SK-N-SH (cell line): ENCODE measurements at regions not wholly inside any gene's neighbourhood (a gene's known extent, or its start where the extent isn't known, plus 50 kb on each side); places are given as distances from the start of the nearest gene placed in this dataset.

ENCODE experiments used
- CTCF ChIA-PET: fragments of 300-600, 350-600 bp; formaldehyde crosslinking; extraction: SDS; loops from one replicate; lab custom pipeline; 2021; lab: Yijun Ruan, JAX
- POLR2A ChIA-PET: fragments of 350-600 bp; sonication (Branson Sonifier 250); formaldehyde crosslinking; extraction: SDS; loops from one replicate; lab custom pipeline; 2020; ENCODE audit warnings: antibody characterized with exemption, inconsistent platforms; lab: Yijun Ruan, JAX
- DNase-seq: peaks from one replicate; pipeline ENCODE4 v3.0.0; 2012
- H2AFZ ChIP-seq: fragments of 200-600 bp; sonication (generic); 2 replicates; pipeline ENCODE4 v1.8.1; 2016; ENCODE audit warnings: antibody characterized with exemption, mild to moderate bottlenecking, low read depth
- H3F3A ChIP-seq: fragments of 200-600 bp; sonication (generic); replicated peaks from 2 replicates; pipeline ENCODE3; 2016; ENCODE audit warnings: antibody characterized with exemption, mild to moderate bottlenecking; ENCODE audit not compliant: insufficient read depth
- H3K27ac ChIP-seq, 2 experiments: fragments of 200-500 bp in 1 of 2; fragments of 200-600 bp in 1 of 2; sonication (Bioruptor generic) in 1 of 2; sonication (generic), shearing (Covaris generic) in 1 of 2; 2 replicates each; pipeline versions ENCODE4 v1.5.1 to v1.6.1; 2014 to 2016; ENCODE audit warnings: low read depth in 2 of 2, inconsistent platforms in 1 of 2, low read length in 1 of 2, mild to moderate bottlenecking in 1 of 2, mixed read lengths in 1 of 2
- H3K27me3 ChIP-seq: fragments of 200-600 bp; sonication (generic), shearing (Covaris generic); 2 replicates; pipeline ENCODE4 v1.6.1; 2016; ENCODE audit warnings: mixed run types; ENCODE audit not compliant: insufficient read depth
- H3K36me3 ChIP-seq, 2 experiments: fragments of 200-500 bp in 1 of 2; fragments of 200-600 bp in 1 of 2; sonication (Bioruptor generic) in 1 of 2; sonication (generic) in 1 of 2; replicated peaks in 1 of 2; 2 replicates each; pipeline versions ENCODE3 to v1.5.1; 2014 to 2016; ENCODE audit warnings: low read length in 1 of 2, mild to moderate bottlenecking in 1 of 2; ENCODE audit not compliant: insufficient read depth in 2 of 2, control insufficient read depth in 1 of 2
- H3K4me1 ChIP-seq, 2 experiments: fragments of 200-500 bp in 1 of 2; fragments of 200-600 bp in 1 of 2; sonication (Bioruptor generic) in 1 of 2; sonication (generic), shearing (Covaris generic) in 1 of 2; 2 replicates each; pipeline versions ENCODE4 v1.5.1 to v1.6.1; 2014 to 2016; ENCODE audit warnings: low read depth in 1 of 2, low read length in 1 of 2, mixed run types in 1 of 2; ENCODE audit not compliant: insufficient read depth in 2 of 2, control insufficient read depth in 1 of 2
- H3K4me2 ChIP-seq: fragments of 200-600 bp; sonication (generic), shearing (Covaris generic); 2 replicates; pipeline ENCODE4 v1.6.1; 2017; ENCODE audit warnings: mixed run types
- H3K4me3 ChIP-seq, 2 experiments: fragments of 200-500 bp in 1 of 2; fragments of 200-600 bp in 1 of 2; sonication (Bioruptor generic) in 1 of 2; sonication (generic), shearing (Covaris generic) in 1 of 2; 2 replicates each; pipeline versions ENCODE4 v1.5.1 to v1.8.1; 2014 to 2016; ENCODE audit warnings: low read depth in 2 of 2, inconsistent platforms in 1 of 2, low read length in 1 of 2, mild to moderate bottlenecking in 1 of 2, mixed read lengths in 1 of 2, moderate library complexity in 1 of 2
- H3K79me2 ChIP-seq: fragments of 200-600 bp; sonication (generic); 2 replicates; pipeline ENCODE4 v1.8.1; 2017; ENCODE audit warnings: mild to moderate bottlenecking; ENCODE audit not compliant: insufficient read depth
- H3K9ac ChIP-seq: fragments of 200-600 bp; sonication (generic); 2 replicates; pipeline ENCODE4 v1.6.1; 2017; ENCODE audit warnings: mixed run types
- H3K9me2 ChIP-seq: fragments of 200-600 bp; sonication (generic); 2 replicates; pipeline ENCODE4 v1.6.1; 2017; ENCODE audit warnings: mixed run types
- H3K9me3 ChIP-seq: fragments of 200-600 bp; sonication (generic); 2 replicates; pipeline ENCODE4 v1.6.1; 2017; ENCODE audit warnings: mixed run types, mild to moderate bottlenecking, moderate library complexity
- H4K20me1 ChIP-seq: fragments of 200-600 bp; sonication (generic); 2 replicates; pipeline ENCODE4 v1.6.1; 2017; ENCODE audit warnings: mild to moderate bottlenecking, mixed run types; ENCODE audit not compliant: insufficient read depth
- CHD2 ChIP-seq: fragments of 150-350 bp; IDR thresholded peaks from 2 replicates; pipeline ENCODE4 v1.6.1; 2018; ENCODE audit warnings: low read length; ENCODE audit not compliant: partially characterized antibody
- ELF1 ChIP-seq: IDR thresholded peaks from 2 replicates; pipeline ENCODE4 v1.4.0; 2012
- EZH2phosphoT487 ChIP-seq: fragments of 200-600 bp; sonication (generic); IDR thresholded peaks from 2 replicates; pipeline ENCODE4 v1.6.1; 2017; ENCODE audit warnings: low read depth, mixed run types, mild to moderate bottlenecking, antibody characterized with exemption, moderate library complexity, borderline replicate concordance
- FOXM1 ChIP-seq: IDR thresholded peaks from 2 replicates; pipeline ENCODE4 v1.4.0; 2012; ENCODE audit warnings: low read depth, mild to moderate bottlenecking
- MEF2A ChIP-seq: IDR thresholded peaks from 2 replicates; pipeline ENCODE4 v1.4.0; 2012; ENCODE audit warnings: low read depth, borderline replicate concordance
- NRF1 ChIP-seq: IDR thresholded peaks from 2 replicates; pipeline ENCODE4 v1.6.1; 2012; ENCODE audit warnings: low read depth, mild to moderate bottlenecking, low read length
- RXRA ChIP-seq: IDR thresholded peaks from 2 replicates; pipeline ENCODE4 v1.4.0; 2012; ENCODE audit warnings: low read depth, mild to moderate bottlenecking, borderline replicate concordance
- SIN3A ChIP-seq: IDR thresholded peaks from 2 replicates; pipeline ENCODE4 v1.6.1; 2012; ENCODE audit warnings: low read depth, mild to moderate bottlenecking, low read length, moderate library complexity, borderline replicate concordance
- SMC3 ChIP-seq: IDR thresholded peaks from 2 replicates; pipeline ENCODE4 v1.6.1; 2012; ENCODE audit warnings: low read depth, low read length, improper control_type of control experiment
- TAF1 ChIP-seq: IDR thresholded peaks from 2 replicates; pipeline ENCODE4 v1.6.1; 2012; ENCODE audit warnings: low read depth, mild to moderate bottlenecking, low read length, moderate library complexity, borderline replicate concordance
- TCF12 ChIP-seq: IDR thresholded peaks from 2 replicates; pipeline ENCODE4 v1.4.0; 2012
- YY1 ChIP-seq: IDR thresholded peaks from 2 replicates; pipeline ENCODE4 v1.4.0; 2012; ENCODE audit warnings: low read depth, mild to moderate bottlenecking
- WGBS: methylation state at CpG from one replicate; pipeline ENCODE4 v1.1.6; 2017; ENCODE audit warnings: low lambda C conversion rate; 5-methylcytosine and 5-hydroxymethylcytosine counted together
- TF ChIP-seq, protein P1 (sequence below): fragments of 150-350 bp; IDR thresholded peaks from 2 replicates; pipeline ENCODE4 v1.6.1; 2016; ENCODE audit warnings: mild to moderate bottlenecking, low read depth, low read length
- TF ChIP-seq, protein P2 (sequence below): IDR thresholded peaks from 2 replicates; pipeline ENCODE4; 2012
- TF ChIP-seq, protein P3 (sequence below): IDR thresholded peaks from 2 replicates; pipeline ENCODE4 v1.6.1; 2012; ENCODE audit warnings: mild to moderate bottlenecking, low read depth, low read length, moderate library complexity
- TF ChIP-seq, protein P4 (sequence below): fragments of 150-350 bp; IDR thresholded peaks from 2 replicates; pipeline ENCODE4 v1.6.1; 2017; ENCODE audit warnings: antibody characterized with exemption, low read length, low read depth, borderline replicate concordance

DNA sequence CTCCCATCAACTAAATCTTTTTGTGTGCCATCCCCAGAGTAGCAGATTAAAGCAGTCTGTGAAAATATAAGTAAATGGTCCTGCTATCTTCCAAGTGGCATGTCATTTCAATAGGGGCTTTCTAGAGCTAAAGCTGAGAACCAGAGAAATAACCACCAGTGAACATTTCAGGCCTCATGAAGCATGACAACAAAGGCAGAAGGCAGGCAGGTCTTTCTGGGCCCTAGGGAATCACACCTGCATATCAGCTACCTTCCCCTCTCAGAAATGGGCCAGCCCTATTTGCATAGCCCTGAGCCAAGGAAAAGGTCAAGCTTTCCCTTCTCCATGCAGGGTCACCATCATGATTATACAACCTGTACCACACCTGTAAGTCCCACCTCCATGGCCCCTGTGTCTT, 205.3 kb downstream of the DEPDC1B start (continued):
- TF ChIP-seq NRF1 = no peak

DNA sequence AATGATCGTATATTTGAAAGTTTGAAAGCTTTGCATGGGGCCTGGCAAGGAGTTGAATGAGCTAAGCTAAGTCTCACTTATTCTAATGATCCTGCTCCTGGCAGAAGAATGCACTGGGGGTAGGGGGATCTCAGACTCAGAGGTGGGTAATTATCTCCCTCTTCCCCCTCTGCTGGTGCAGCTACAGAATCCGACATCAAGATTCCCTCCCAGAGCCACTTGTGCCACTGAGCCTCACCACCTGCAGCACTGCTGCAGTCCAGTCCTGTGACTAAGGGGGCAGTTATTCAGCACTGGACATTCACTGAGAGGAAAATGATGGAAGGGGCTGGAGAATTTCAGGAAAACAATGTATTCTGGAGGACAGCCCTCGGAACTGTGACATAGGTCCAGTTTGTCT, 205.8 kb downstream of the DEPDC1B start:
- Histone ChIP-seq H4K20me1 (no peaks in the 10 kb centered on the region), H3K9me2 (no peaks in the 10 kb centered on the region), H3F3A (no peaks in the 10 kb centered on the region), H3K9me3 (no peaks in the 10 kb centered on the region), H2AFZ (no peak overlapping the region), H3K9ac (no peak overlapping the region), H3K27me3 (no peaks in the 10 kb centered on the region), H3K4me1 (no peaks in the 10 kb centered on the region; a peak in 1 of 4 replicates), H3K4me2 (no peak overlapping the region), H3K4me3 (no peak overlapping the region), H3K36me3 (no peaks in the 10 kb centered on the region), H3K79me2 (no peaks in the 10 kb centered on the region), H3K27ac (no peak overlapping the region)
- TF ChIP-seq YY1 = no peak
- TF ChIP-seq, protein P1, sequence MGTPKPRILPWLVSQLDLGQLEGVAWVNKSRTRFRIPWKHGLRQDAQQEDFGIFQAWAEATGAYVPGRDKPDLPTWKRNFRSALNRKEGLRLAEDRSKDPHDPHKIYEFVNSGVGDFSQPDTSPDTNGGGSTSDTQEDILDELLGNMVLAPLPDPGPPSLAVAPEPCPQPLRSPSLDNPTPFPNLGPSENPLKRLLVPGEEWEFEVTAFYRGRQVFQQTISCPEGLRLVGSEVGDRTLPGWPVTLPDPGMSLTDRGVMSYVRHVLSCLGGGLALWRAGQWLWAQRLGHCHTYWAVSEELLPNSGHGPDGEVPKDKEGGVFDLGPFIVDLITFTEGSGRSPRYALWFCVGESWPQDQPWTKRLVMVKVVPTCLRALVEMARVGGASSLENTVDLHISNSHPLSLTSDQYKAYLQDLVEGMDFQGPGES = no peak
- no peak for DNase-seq
- CTCF ChIA-PET = no interaction called here
- POLR2A ChIA-PET = no interaction called here
- 76% methylated on average over 3 of the region's 3 CpGs for WGBS

DNA sequence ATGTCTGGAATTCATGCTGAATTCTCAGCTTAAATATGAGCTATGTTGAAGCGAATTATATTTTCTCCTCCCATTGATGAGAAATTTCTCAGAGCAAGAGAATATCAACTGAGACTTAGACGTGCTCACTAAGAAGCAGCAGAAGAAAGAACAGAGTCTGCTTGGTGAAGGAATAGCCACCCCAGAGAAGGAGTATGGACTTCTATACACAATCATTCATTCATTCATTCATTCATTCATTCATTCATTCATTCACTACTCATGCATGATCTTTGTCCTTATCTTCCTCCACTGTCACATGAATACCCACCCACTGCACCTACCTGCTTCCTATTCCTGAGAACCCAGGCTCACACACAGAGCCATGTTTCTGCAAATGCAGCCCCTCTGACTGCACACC, 206.6 kb downstream of the DEPDC1B start:
- TF ChIP-seq EZH2phosphoT487 (no peak), TAF1 (no peak), TCF12 (no peak), ELF1 (no peak), MEF2A (no peak), CHD2 (no peak), RXRA (no peak), SIN3A (no peak), SMC3 (no peak), FOXM1 (no peak)
- TF ChIP-seq, protein P2, sequence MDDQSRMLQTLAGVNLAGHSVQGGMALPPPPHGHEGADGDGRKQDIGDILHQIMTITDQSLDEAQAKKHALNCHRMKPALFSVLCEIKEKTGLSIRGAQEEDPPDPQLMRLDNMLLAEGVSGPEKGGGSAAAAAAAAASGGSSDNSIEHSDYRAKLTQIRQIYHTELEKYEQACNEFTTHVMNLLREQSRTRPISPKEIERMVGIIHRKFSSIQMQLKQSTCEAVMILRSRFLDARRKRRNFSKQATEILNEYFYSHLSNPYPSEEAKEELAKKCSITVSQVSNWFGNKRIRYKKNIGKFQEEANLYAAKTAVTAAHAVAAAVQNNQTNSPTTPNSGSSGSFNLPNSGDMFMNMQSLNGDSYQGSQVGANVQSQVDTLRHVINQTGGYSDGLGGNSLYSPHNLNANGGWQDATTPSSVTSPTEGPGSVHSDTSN = no peak
- TF ChIP-seq, protein P3, sequence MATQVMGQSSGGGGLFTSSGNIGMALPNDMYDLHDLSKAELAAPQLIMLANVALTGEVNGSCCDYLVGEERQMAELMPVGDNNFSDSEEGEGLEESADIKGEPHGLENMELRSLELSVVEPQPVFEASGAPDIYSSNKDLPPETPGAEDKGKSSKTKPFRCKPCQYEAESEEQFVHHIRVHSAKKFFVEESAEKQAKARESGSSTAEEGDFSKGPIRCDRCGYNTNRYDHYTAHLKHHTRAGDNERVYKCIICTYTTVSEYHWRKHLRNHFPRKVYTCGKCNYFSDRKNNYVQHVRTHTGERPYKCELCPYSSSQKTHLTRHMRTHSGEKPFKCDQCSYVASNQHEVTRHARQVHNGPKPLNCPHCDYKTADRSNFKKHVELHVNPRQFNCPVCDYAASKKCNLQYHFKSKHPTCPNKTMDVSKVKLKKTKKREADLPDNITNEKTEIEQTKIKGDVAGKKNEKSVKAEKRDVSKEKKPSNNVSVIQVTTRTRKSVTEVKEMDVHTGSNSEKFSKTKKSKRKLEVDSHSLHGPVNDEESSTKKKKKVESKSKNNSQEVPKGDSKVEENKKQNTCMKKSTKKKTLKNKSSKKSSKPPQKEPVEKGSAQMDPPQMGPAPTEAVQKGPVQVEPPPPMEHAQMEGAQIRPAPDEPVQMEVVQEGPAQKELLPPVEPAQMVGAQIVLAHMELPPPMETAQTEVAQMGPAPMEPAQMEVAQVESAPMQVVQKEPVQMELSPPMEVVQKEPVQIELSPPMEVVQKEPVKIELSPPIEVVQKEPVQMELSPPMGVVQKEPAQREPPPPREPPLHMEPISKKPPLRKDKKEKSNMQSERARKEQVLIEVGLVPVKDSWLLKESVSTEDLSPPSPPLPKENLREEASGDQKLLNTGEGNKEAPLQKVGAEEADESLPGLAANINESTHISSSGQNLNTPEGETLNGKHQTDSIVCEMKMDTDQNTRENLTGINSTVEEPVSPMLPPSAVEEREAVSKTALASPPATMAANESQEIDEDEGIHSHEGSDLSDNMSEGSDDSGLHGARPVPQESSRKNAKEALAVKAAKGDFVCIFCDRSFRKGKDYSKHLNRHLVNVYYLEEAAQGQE = no peak
- TF ChIP-seq, protein P4, sequence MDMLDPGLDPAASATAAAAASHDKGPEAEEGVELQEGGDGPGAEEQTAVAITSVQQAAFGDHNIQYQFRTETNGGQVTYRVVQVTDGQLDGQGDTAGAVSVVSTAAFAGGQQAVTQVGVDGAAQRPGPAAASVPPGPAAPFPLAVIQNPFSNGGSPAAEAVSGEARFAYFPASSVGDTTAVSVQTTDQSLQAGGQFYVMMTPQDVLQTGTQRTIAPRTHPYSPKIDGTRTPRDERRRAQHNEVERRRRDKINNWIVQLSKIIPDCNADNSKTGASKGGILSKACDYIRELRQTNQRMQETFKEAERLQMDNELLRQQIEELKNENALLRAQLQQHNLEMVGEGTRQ = no peak
- TF ChIP-seq, all 33 proteins: peak for 0
- H3K9me3 ChIP-seq = no peaks in the 10 kb centered on the region
- no peak overlapping the region for H3K4me2 ChIP-seq
- no peaks in the 10 kb centered on the region for H3K79me2 ChIP-seq
- H3K27me3 ChIP-seq = no peaks in the 10 kb centered on the region
- no peaks in the 10 kb centered on the region for H4K20me1 ChIP-seq
- no peaks in the 10 kb centered on the region for H3K36me3 ChIP-seq
- no peak for DNase-seq
- POLR2A ChIA-PET = no interaction called here
- 81% methylated on average over 2 of the region's 2 CpGs for WGBS
- H3F3A ChIP-seq = no peaks in the 10 kb centered on the region
- no peak overlapping the region for H2AFZ ChIP-seq
- no peak overlapping the region for H3K27ac ChIP-seq
- no peak overlapping the region for H3K4me3 ChIP-seq
- H3K4me1 ChIP-seq = peaks cover 0 to 2% of the 10 kb centered on the region in 2 experiments; a peak in 2 of 4 replicates
- no peaks in the 10 kb centered on the region for H3K9me2 ChIP-seq
- CTCF ChIA-PET = no interaction called here
- H3K9ac ChIP-seq = no peak overlapping the region
